Endometrium (tissue), 2 donors: ENCODE measurements at regions not wholly inside any gene's neighbourhood (a gene's known extent, or its start where the extent isn't known, plus 50 kb on each side); places are given as distances from the start of the nearest gene placed in this dataset.

Experiments
- FAIRE-seq: peaks from 2 replicates; lab custom pipeline; 2012; peaks lifted over from hg19 to GRCh38; lab: Jason Lieb, UNC
- donor health status: control.
- donor health status: control.

DNA sequence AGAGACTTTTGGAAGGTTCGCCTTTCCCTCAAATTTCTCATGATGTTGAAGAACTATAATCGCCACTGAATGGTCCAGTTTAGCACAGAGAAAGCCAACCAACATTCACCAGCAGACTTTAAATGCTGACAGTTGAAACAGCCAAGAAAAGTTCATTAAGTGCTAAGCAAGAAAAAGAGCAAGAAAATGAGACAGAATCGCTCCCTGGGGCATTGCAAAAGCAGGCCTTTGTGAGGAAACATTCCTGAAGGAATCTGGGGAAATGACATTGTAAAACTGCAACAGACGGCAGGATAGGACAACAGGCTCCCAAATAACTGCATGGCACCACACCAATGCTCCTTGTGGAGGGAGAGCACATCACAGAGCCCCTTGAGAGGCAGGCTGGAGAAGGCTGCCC lies 269.3 kb upstream of the ID2 start:
- FAIRE-seq: no peak

DNA sequence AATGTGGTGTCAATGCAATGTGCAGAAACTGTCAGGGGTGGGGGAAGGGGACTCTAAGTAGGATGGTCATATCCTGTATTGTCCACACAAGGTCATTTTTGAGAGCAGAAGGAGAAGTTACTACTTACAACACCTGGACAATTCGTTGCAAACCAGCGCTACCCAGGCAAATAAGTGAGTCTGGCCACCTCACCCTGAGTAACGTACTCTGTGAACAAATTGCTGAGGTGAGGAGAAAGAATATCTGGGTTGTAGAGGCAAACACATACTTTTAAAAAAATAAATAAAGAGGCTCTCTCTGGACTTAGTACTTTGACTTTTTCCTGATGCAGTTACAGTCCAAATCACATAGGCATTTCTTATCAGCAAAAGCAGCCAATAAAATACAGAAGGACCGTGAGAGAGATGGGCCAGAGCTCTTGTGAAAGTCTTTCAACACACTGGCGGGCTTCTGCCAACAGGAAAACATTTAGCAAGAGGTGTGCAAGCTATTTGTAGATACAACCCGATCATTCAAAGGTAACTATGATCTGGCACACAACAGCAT lies 268.2 kb upstream of the ID2 start:
- no peak for FAIRE-seq

DNA sequence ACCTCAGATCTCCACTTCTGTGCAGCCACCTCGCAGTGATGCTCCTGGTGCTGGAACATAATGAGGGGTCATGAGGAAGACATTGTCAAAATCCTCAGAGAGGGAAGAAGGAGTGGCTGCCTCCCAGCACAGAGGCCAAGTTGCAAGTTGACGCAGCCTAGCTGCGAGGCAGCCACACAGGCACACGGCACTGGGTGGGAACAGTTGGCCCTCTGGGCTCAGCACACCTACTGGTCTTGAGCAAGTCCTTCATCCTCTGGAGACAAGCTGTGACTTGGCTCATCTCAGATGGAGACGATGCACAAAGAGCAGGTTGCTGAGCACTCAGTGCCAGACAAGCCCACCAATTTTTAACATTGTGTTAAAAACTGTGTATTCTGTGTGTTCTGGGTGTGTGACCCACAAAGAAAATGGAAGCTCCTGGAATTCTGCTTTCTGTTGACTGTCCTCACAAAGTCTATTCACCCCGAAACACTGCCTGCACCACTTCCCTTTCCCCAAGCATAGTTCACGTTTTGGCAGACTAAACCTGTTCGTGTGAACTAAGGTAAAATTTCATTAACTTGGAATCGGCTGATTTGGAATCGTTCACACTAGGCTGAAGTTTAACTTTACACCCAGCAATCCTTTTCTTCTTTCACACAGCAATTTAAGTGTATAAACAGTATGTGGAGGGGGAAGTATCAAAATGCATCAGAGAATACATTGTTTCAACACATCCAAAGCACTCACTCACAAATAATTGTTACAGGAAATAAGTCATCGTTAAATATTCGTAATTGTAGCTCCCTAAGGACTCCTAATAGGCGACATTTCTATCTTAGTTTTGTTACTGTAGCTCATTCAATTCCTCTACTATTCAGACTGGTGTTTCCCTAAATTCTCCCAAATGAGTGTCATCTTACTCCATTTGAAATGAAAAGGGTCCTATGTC lies 266.6 kb upstream of the ID2 start:
- no peak for FAIRE-seq

DNA sequence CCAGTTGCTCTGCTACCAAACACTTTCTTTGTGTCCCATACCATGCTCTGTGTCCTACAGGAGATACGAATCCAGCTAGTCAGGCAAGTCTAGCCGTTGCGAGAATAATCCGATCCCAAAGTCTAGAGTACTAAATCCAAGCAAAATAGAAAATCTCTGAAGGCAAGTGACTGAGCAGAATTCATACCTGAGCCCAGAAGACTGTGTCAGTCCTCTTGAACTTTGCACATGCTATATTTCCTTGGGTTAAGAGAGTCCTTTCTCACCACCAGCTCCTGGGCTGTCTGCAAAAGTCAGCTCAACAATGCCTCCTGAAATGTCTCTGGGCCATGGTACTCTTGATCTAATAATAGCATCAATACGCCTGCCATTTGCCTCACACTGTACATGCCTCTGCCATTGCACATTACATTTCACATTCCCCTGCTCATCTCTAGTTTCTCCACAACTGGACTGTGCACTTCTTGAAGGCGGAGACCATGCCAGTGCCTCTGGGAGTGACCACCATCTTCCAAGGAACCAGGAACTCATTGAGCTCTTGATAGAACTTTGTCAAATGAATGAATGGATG lies 265.8 kb upstream of the ID2 start:
- no peak for FAIRE-seq

DNA sequence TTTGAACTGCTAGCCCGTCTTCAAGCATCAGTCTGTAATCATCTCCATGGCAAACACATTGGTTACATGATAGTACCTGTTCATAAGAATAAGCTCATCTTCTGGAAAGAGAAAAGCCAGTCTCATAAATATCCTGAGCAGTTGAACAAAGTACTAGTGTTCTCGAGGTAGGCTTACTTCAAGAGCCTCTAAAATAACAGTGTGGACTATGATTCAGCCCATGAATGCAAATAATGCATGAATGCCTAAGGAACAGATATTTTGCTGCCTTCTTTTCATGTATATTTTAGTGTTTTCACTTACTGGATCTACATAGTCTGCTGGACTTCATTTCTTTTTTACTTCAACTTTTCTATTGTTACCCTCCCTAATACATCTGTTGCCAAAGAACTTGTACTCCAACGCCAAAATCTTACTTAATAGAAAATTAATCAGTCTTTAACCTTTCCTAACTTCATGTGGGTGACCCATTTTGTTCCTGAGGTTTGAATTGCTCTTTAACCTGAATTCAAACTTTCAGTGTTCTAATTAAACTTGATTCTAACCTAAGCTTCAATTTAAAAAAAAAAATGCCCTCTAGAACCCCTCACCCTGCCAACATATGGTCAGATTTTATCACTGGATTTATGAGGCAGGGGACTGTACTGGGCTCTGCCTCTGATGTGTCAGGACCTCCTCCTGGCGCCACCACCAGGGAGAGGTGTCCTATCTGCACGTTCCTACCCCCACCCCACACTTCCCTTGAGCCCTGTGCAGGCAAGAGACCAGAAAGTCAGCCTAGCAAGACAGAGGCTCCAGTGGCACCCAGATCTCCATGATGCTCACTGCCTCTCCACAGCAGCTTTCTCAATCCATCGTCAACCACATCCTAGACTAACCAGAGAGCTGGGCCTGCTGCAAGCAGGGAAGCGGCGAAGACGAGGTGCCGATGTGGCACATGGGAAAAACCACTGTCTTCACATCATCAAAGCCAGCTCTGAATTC lies 264.7 kb upstream of the ID2 start:
- no peak for FAIRE-seq

DNA sequence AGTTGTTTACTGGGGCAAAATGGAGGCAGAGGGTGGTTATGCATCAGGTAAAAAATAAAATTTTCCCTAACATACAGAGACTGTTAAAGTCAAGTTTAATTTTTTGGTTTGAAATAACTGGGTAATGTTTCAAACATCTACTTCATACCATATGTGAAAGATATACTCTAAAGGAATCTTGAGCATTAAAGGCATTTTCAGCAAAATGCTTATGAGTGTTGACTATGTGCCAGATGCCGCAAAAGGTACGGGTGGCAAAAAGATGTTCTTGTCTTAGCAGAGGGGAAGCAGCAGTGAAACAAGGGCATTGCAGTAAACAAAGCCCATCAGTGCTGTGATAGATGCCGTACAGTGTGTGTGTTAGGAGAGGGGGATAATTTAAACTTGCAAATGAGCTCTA lies 263.1 kb upstream of the ID2 start:
- FAIRE-seq: no peak

DNA sequence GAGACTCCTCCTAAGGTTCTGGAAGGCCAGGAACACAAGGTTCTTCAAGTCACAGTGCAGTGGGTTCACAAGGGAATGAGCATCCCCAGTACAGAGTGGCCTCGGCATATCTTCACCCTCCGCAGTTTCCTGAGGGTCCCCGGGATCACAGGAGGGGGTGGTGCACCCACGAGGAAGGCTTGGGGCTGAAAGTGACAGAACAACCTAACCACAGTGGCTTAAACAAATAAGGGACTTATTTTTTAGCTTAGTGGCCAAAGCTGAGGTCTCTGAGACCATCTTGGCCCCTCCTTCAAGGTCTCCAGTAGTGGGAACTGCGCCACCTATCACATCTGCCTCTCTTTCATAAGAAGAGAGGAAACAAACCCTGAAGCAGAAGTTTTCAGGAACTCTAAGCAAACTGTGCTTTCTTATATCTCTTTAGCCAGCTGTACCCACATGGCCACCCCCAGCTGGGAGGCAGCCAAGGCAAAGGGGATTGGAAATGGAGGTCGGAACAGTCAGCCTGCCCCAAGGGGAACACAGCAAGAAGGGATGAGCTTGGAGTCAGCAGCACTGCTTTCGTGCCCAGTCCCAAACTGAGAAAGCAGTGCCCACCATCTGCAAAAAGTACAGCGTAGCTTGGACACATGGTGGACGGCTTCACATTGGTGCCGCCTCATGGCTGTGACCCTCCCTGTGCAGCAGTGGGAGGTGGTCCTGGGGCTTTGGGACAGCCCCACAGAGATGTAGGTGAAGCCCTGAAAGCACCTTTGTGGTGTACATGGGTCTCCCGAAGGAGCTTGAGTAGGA lies 260.0 kb upstream of the ID2 start:
- FAIRE-seq: no peak

DNA sequence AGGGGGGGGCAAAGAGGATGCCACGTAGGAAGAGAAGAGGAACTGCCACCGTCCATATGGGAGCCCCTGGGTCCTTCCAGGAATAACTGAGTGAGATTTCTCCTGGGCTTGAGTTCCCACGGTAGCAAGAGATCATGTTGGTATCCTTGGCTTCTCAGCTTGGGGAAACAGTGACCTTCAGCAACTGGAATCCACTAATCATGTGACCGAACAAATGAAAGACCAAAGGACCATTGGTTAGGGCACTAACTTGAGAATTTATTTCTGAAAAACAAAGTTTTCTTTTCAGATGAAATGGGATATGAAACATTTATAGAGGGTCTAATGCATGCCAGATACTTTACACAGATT lies 259.4 kb upstream of the ID2 start:
- no peak for FAIRE-seq

DNA sequence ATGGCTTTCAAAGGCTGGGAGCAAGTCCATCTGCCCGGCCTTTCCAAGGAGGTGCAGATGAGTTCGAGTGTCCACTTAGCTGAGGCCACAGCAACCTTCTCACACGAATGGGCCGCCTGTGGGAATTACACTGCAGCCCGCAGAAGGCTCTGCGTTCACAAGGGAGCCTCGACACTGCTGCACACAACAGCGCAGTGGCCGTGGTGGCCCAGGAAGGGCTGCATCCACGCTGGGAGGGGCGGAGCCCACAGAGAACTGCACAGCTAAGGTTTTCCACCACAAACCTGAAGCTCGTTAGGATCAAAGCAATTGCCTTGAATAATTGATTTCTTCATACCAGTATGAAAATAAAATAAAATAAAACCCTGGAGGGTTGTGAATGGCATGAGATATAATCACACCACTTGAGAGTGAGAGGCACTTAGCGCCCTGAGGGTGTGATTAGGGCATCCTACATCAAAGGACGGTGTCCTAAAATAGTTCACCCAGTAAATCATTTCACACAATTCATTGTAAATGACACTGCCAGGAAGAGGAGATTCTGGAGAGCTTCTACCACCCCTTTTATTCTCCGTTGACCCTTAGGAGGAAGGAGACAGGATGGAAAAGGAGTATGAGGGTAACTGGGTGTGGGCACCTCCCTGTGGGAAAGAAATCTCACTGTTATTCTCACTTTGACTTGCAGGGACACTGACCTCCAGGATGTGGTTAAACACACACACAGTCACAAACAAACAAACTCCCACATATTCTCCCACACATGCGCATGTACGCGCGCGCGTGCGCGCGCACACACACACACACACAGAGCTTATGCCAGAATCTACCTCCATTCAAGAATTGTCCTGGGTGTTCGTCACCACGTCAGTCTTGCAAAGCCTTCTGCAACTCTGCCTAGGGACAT lies 256.6 kb upstream of the ID2 start:
- FAIRE-seq: no peak

DNA sequence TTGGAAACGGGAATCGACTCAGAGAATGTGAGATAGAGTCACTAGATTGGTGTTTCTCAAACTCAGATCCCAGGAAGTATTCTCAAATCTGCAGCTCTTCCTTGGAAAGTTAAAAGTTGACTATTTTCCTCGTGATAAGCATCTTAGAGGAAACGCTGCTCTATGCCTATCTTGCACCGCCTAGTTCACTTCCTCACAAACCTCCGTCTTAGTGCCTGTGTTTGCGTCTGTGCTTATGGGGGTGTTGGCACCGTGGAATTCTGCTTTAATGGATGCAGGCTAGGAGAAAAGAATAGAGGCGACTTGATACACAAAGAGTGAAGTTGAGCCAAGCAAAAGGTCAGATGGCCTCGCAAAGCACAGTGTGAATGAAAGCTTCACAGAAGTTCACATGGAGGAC lies 255.3 kb upstream of the ID2 start:
- no peak for FAIRE-seq

DNA sequence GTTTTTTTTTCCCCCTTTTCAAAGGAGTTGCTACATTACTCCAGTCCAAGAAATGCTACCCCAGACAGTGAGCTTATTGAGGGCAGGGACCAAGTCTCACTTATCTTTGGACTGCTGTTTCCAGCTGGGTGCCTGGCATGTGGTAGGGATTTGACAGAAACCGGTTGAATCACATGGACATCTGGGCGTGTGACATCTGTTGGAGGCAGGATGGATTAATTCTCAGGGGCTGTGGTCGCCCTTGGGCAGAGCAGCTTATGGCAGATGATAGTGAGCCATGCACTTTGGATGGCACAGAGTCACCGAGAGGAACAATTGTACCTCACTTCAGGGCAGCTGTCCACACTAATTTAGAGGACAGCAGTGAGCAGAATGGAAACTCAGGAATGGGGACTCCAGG lies 254.6 kb upstream of the ID2 start:
- no peak for FAIRE-seq

DNA sequence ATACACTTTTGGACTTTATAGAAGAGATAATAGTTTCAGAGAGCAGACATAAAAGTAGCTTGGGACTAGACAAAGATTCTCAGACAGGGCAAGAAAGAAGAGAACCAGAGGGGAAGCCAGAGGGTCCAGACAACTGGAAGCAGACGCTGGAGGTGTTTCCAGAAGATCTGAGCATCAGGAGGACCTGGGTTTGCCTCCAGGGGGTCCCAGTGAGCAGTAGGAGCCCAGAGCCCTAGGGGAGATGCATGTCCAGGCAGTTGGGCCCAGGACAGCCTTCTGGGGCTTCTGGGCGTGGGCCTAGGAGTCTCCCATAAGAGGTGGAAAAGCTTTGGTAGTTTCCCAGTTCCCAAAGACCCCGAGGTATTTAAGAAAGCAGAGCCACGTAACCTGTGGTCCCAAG lies 251.2 kb upstream of the ID2 start:
- no peak for FAIRE-seq

DNA sequence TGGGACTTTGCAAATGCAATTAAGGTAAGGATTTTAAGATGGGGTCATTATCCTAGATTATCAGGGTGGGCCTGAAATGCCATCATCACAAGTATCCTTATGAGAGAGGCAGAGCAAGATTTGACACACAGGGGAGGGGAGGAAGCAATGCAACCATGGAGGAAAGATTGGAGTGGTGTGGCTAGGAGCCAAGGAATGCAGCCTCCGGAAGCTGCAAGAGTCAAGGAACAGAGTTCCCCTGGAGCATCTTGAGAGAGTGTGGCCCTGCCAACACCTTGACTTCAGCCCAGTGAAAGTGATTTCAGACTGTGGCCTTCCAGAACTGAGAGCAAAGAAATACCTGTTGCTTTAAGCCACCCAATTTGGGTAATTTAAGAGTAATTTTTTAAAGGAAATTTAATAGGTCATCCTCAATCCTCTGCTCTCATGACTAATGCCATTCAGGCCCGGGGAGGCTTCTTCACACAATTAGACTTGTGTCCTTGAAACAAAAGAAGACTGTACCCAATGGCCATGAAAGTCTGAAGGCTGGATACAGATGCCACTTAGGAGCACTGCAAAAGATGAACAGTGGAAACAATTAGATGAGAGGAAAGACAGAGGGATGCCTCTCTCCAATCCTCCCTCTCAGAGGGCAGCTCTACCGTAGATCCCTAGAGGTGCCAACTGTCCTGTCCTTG lies 250.3 kb upstream of the ID2 start:
- FAIRE-seq: no peak

DNA sequence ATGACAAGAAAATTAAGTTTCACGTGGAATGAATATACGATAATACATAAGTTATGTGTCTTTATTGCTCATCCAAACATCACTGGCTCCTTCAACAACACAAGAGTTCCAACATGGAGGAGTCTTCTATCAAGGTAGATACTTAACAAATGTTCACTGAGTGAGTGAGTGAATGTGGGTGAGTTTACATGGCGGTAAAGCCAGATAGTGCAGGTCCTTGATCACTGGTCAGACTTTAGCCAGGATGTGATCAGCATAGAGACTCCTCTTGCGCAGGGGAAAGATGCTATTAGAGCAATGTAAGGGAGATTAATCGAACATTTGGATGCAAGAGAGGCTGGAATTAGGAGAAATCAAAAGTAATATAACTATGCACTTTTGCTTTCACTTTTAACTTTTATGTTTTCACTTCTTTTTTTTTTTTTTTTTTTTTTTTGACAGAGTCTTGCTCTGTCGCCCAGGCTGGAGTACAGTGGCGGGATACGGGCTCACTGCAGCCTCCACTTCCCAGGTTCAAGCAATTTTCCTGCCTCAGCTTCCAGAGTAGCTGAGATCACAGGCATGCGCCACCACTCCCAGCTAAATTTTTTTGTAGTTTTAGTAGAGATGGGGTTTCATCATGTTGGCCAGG lies 249.0 kb upstream of the ID2 start:
- FAIRE-seq: no peak

DNA sequence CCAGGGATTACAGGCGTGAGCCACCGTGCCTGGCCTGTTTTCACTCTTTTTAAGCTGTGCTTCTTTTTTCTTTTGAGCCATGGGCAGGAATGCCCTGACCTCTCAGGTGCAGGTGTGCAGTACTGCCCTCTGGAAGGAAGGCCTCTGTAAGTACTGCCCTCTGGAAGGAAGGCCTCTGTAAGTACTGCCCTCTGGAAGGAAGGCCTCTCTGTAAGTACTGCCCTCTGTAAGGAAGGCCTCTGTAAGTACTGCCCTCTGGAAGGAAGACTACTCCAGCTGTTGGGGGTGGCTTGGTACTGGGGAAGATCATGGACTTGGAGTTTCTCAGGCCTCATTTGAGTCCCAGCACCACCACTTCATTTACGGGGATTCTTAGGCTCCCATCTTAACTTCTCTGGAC lies 248.5 kb upstream of the ID2 start:
- FAIRE-seq: no peak

DNA sequence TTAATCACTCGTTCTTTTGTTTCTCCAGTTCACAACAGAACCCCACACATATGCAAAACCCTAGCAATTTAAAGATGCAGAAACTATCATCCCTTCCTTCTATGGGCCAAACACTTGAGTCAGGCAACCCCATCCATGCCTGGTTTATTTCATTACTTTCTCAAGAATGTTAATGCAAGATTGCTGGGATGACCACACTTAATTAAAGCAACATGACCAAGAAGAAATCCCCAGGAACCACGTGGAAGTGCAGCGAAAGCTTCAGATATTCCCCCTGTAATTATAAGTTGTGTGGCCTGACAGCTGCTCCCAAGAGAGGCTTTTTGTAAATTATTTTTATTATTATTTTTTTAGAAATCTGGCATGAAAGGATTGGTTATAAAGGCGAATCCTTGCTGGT lies 246.2 kb upstream of the ID2 start:
- peak; percentile 67 for FAIRE-seq

DNA sequence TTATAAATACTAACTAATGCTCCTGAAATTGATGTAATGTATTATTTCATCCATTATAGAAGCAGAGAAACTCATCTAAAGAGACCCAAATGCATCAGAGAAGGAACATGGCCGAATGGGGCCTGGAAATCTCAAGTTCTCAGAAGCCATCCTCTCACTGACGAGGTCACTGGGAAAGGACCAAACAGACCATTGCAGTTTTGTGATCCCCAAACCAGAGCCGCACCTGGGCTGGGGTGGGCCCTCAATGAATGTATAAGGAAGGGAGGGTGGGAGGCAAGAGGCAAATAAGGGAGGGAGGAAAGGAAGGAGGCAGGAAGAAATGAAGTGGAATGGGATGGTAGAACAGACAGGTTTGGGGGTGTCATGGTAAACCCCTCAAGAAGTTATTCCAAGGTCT lies 245.3 kb upstream of the ID2 start:
- no peak for FAIRE-seq

DNA sequence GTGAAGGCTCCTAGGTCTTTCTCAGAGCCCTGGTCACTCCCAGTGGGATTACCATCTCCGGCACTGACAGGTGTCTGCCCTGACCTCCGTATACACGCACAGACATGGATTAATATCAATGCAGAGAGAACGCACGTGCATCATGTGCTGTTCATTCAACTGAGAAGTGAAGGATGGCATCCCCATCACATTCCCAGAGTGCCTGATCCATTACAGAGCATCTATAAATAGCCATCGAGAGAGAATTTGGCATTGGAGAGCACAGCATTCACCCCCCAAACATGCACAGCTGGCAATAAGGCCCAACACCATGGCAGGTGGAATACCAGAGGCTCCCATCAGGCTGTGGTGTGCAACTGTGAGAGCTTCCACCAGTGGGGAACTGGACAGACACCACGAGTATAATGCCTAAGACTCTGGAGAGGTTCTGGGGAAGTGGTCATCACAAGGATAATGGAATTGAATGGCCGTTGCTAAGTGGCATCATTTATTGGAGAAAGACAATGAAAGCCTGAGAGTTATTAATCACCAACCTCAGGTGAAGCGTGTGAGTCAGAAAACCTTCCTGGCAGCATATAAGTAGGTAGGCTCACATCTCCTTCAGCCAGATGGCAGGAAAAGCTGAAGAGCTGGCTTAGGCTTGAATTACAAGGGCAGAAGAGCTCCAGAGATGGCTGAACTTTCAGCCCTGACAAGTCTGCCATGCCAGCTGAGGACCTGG lies 244.5 kb upstream of the ID2 start:
- FAIRE-seq: no peak

DNA sequence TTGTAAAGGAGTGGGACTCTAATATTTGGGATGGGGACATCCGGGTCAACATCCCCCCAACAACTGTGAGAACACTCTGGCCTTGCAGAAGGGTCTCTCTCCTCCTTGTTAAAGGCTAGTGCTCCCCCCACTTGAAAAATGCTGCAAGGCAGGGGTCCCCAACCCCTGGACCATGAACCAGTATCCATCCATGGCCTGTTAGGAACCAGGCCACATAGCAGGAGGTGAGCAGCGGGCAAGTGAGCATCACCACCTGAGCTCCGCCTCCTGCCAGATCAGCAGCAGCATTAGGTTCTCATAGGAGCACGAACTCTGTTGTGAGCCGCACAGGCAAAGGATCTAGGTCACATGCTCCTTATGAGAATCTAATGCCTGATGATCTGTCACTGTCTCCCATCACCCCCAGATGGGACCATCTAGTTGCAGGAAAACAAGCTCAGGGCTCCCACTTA lies 243.9 kb upstream of the ID2 start:
- no peak for FAIRE-seq
